WTC11 (cell line): ENCODE measurements at regions not wholly inside any gene's neighbourhood (a gene's known extent, or its start where the extent isn't known, plus 50 kb on each side); places are given as distances from the start of the nearest gene placed in this dataset.

Source experiments
- ATAC-seq: fragments of 200-7000 bp; cut with Tn5 transposase; 2 replicates; pipeline ENCODE4 v1.10.0; 2021; ENCODE audit warnings: mild to moderate bottlenecking, moderate library complexity
- CTCF ChIA-PET: fragments of 300-600 bp; sonication (Branson Sonifier 250); formaldehyde crosslinking; loops from one replicate; lab custom pipeline; 2021; ENCODE audit warnings: antibody characterized with exemption; lab: Charles Lee
- POLR2A ChIA-PET: fragments of 350-600 bp; sonication (Branson Sonifier 250); formaldehyde crosslinking; loops from one replicate; lab custom pipeline; 2021; ENCODE audit warnings: antibody characterized with exemption; lab: Charles Lee
- DNase-seq: peaks from one replicate; pipeline ENCODE4 v3.0.0; 2021; ENCODE audit warnings: low spot score
- H3K27ac Mint-ChIP-seq: 2 replicates; pipeline ENCODE4 v1.8.0; 2021; ENCODE audit warnings: mixed read lengths
- H3K27me3 Mint-ChIP-seq: 2 replicates; pipeline ENCODE4 v1.8.0; 2021; ENCODE audit warnings: low read depth, mild to moderate bottlenecking, moderate library complexity, mixed read lengths
- H3K36me3 Mint-ChIP-seq: 2 replicates; pipeline ENCODE4 v1.8.0; 2021; ENCODE audit warnings: mixed read lengths
- H3K4me1 Mint-ChIP-seq: 2 replicates; pipeline ENCODE4 v1.8.0; 2022; ENCODE audit warnings: mixed read lengths
- H3K4me3 Mint-ChIP-seq: 2 replicates; pipeline ENCODE4 v1.8.0; 2021; ENCODE audit warnings: mild to moderate bottlenecking, moderate library complexity, mixed read lengths
- H3K9me3 Mint-ChIP-seq: 2 replicates; pipeline ENCODE4 v1.8.0; 2021; ENCODE audit warnings: mixed read lengths
- ATF3 ChIP-seq: sonication (generic); formaldehyde crosslinking; conservative IDR thresholded peaks from 2 replicates; pipeline ENCODE4 v1.8.1; 2022; ENCODE audit warnings: mild to moderate bottlenecking, missing genetic modification reagents
- CREB1 ChIP-seq: sonication (generic); formaldehyde crosslinking; IDR thresholded peaks from 2 replicates; pipeline ENCODE4 v1.8.0; 2023; ENCODE audit warnings: mild to moderate bottlenecking, missing genetic modification reagents
- CTCF ChIP-seq: fragments of 200-600 bp; IDR thresholded peaks from 2 replicates; pipeline ENCODE4 v1.8.0; 2022; ENCODE audit warnings: antibody characterized with exemption
- E2F5 ChIP-seq: sonication (generic); formaldehyde crosslinking; IDR thresholded peaks from 2 replicates; pipeline ENCODE4 v1.8.1; 2022; ENCODE audit warnings: mild to moderate bottlenecking, moderate library complexity, missing genetic modification reagents
- ESRRA ChIP-seq: sonication (generic); formaldehyde crosslinking; IDR thresholded peaks from 2 replicates; pipeline ENCODE4 v1.8.1; 2022; ENCODE audit warnings: mild to moderate bottlenecking, missing genetic modification reagents, borderline replicate concordance
- ETV6 ChIP-seq: sonication (generic); formaldehyde crosslinking; IDR thresholded peaks from 2 replicates; pipeline ENCODE4 v1.8.1; 2022; ENCODE audit warnings: mild to moderate bottlenecking, missing genetic modification reagents
- FOXJ3 ChIP-seq: sonication (generic); formaldehyde crosslinking; IDR thresholded peaks from 2 replicates; pipeline ENCODE4 v1.9.0; 2021; ENCODE audit warnings: missing genetic modification reagents, mild to moderate bottlenecking, borderline replicate concordance
- FOXP1 ChIP-seq: sonication (generic); formaldehyde crosslinking; IDR thresholded peaks from 2 replicates; pipeline ENCODE4 v1.8.0; 2022; ENCODE audit warnings: missing genetic modification reagents, mild to moderate bottlenecking, moderate library complexity, borderline replicate concordance
- GABPB1 ChIP-seq: sonication (generic); formaldehyde crosslinking; IDR thresholded peaks from 2 replicates; pipeline ENCODE4 v1.8.1; 2023; ENCODE audit warnings: mild to moderate bottlenecking, missing genetic modification reagents
- HMGXB4 ChIP-seq: sonication (generic); formaldehyde crosslinking; IDR thresholded peaks from 2 replicates; pipeline ENCODE4 v1.8.1; 2023; ENCODE audit warnings: mild to moderate bottlenecking, moderate library complexity, missing genetic modification reagents
- JUN ChIP-seq: sonication (generic); formaldehyde crosslinking; IDR thresholded peaks from 2 replicates; pipeline ENCODE4 v1.8.0; 2023; ENCODE audit warnings: mild to moderate bottlenecking, missing genetic modification reagents
- NR2C2 ChIP-seq: sonication (generic); formaldehyde crosslinking; IDR thresholded peaks from 2 replicates; pipeline ENCODE4 v1.8.0; 2022; ENCODE audit warnings: mild to moderate bottlenecking, missing genetic modification reagents
- PRDM15 ChIP-seq: sonication (generic); formaldehyde crosslinking; IDR thresholded peaks from 2 replicates; pipeline ENCODE4 v1.8.0; 2022; ENCODE audit warnings: missing genetic modification reagents
- RELA ChIP-seq: sonication (generic); formaldehyde crosslinking; IDR thresholded peaks from 2 replicates; pipeline ENCODE4 v1.8.1; 2022; ENCODE audit warnings: missing genetic modification reagents, mild to moderate bottlenecking, borderline replicate concordance
- TCF7 ChIP-seq: sonication (generic); formaldehyde crosslinking; IDR thresholded peaks from 2 replicates; pipeline ENCODE4 v1.8.0; 2022; ENCODE audit warnings: mild to moderate bottlenecking, low read depth, missing genetic modification reagents, moderate library complexity
- ZBTB21 ChIP-seq: sonication (generic); formaldehyde crosslinking; IDR thresholded peaks from 2 replicates; pipeline ENCODE4 v1.8.1; 2023; ENCODE audit warnings: mild to moderate bottlenecking, missing genetic modification reagents, borderline replicate concordance
- ZNF263 ChIP-seq: sonication (generic); formaldehyde crosslinking; IDR thresholded peaks from 2 replicates; pipeline ENCODE4 v1.8.1; 2022; ENCODE audit warnings: low read depth, mild to moderate bottlenecking, moderate library complexity, missing genetic modification reagents
- ZNF423 ChIP-seq: fragments of 250-450 bp; sonication (Bioruptor Pico); IDR thresholded peaks from 2 replicates; pipeline ENCODE4 v2.1.2; 2022; ENCODE audit warnings: mild to moderate bottlenecking, moderate library complexity
- ZNF425 ChIP-seq: fragments of 250-450 bp; sonication (Bioruptor Pico); conservative IDR thresholded peaks from 2 replicates; pipeline ENCODE4 v1.9.0; 2021; ENCODE audit warnings: mild to moderate bottlenecking
- ZNF532 ChIP-seq: fragments of 250-450 bp; sonication (Bioruptor Pico); IDR thresholded peaks from 2 replicates; pipeline ENCODE4 v1.9.0; 2021; ENCODE audit warnings: mild to moderate bottlenecking, borderline replicate concordance

GRCh38 chr3:28078536-28078935, 162.9 kb upstream of the CMC1 start:
- peaks cover 85% of the 10 kb centered on the region for H3K4me1 Mint-ChIP-seq
- no peak for ATAC-seq
- no peaks in the 10 kb centered on the region for H3K36me3 Mint-ChIP-seq
- H3K27ac Mint-ChIP-seq = no peak overlapping the region
- peaks cover 24% of the 10 kb centered on the region for H3K27me3 Mint-ChIP-seq
- TF ChIP-seq ZNF425 (CRISPR knock-in tag) = no peak
- TF ChIP-seq ESRRA = no peak
- no peak for TF ChIP-seq FOXJ3
- no peak for TF ChIP-seq GABPB1 (CRISPR knock-in tag)
- no peak for TF ChIP-seq ZBTB21 (CRISPR knock-in tag)
- TF ChIP-seq ZNF423 (CRISPR knock-in tag) = no peak
- TF ChIP-seq CREB1 (CRISPR knock-in tag) = no peak
- TF ChIP-seq HMGXB4 = no peak
- TF ChIP-seq ZNF263 (CRISPR knock-in tag) = no peak
- no peak for TF ChIP-seq ATF3 (CRISPR knock-in tag)
- no peak for TF ChIP-seq ETV6 (CRISPR knock-in tag)
- no peak for TF ChIP-seq CTCF
- TF ChIP-seq TCF7 (CRISPR knock-in tag) = no peak
- TF ChIP-seq PRDM15 (CRISPR knock-in tag) = no peak
- TF ChIP-seq, all 79 proteins: peak for 0
- no peaks in the 10 kb centered on the region; the same call in 1 of the 2 replicates for H3K9me3 Mint-ChIP-seq
- no peak for DNase-seq
- H3K4me3 Mint-ChIP-seq = no peak overlapping the region
- ChIA-PET POLR2A (no interaction called here), CTCF (no interaction called here)

GRCh38 chr3:28080716-28081115, 160.7 kb upstream of the CMC1 start:
- TF ChIP-seq FOXP1 (CRISPR knock-in tag) = no peak
- TF ChIP-seq JUN (CRISPR knock-in tag) = no peak
- TF ChIP-seq RELA (CRISPR knock-in tag) = no peak
- no peak for TF ChIP-seq NR2C2 (CRISPR knock-in tag)
- no peak for TF ChIP-seq ATF3 (CRISPR knock-in tag)
- no peak for TF ChIP-seq ZNF532 (CRISPR knock-in tag)
- TF ChIP-seq E2F5 (CRISPR knock-in tag) = no peak
- ATAC-seq (no peak), DNase-seq (no peak)
- ChIA-PET CTCF (no interaction called here), POLR2A (no interaction called here)
- H3K36me3 Mint-ChIP-seq = no peaks in the 10 kb centered on the region
- H3K4me1 Mint-ChIP-seq = peaks cover 68% of the 10 kb centered on the region
- no peak overlapping the region for H3K27ac Mint-ChIP-seq
- no peaks in the 10 kb centered on the region; the same call in 1 of the 2 replicates for H3K9me3 Mint-ChIP-seq
- H3K4me3 Mint-ChIP-seq = no peak overlapping the region
- peaks cover 19% of the 10 kb centered on the region for H3K27me3 Mint-ChIP-seq
